22Rv1 (cell line): ENCODE measurements at regions not wholly inside any gene's neighbourhood (a gene's known extent, or its start where the extent isn't known, plus 50 kb on each side); places are given as distances from the start of the nearest gene placed in this dataset.

ENCODE experiments used
- H3K27ac ChIP-seq: fragments of 450-650 bp; 2 replicates; pipeline ENCODE4 v1.5.1; 2017
- CTCF ChIP-seq: fragments of 450-650 bp; IDR thresholded peaks from 2 replicates; pipeline ENCODE4 v1.5.1; 2017; ENCODE audit warnings: mild to moderate bottlenecking
- ZFX ChIP-seq: fragments of 450-650 bp; IDR thresholded peaks from 2 replicates; pipeline ENCODE4 v1.6.1; 2017; ENCODE audit warnings: antibody characterized with exemption, borderline replicate concordance

GRCh38 chr9:2957656-2958200, 113.8 kb upstream of the PUM3 start:
- no peak for TF ChIP-seq ZFX
- TF ChIP-seq CTCF: no peak

GRCh38 chr9:2955575-2955974, 111.7 kb upstream of the PUM3 start:
- H3K27ac ChIP-seq: no peak overlapping the region
- no peak for TF ChIP-seq ZFX
- no peak for TF ChIP-seq CTCF

More at GRCh38 chr9:2957656-2958200, 113.8 kb upstream of the PUM3 start:
- H3K27ac ChIP-seq: no peak overlapping the region

GRCh38 chr9:2939368-2939767, 95.5 kb upstream of the PUM3 start:
- TF ChIP-seq ZFX: no peak
- TF ChIP-seq CTCF: no peak
- no peak overlapping the region for H3K27ac ChIP-seq

- no peak overlapping the region for H3K27ac ChIP-seq
- TF ChIP-seq CTCF (no peak), ZFX (no peak)
Measured at GRCh38 chr9:2936221-2936620, 92.3 kb upstream of the PUM3 start.

- TF ChIP-seq CTCF: no peak
- no peak for TF ChIP-seq ZFX
- no peak overlapping the region for H3K27ac ChIP-seq
Measured at GRCh38 chr9:2934883-2935282, 91.0 kb upstream of the PUM3 start.

GRCh38 chr9:2934241-2934650, 90.4 kb upstream of the PUM3 start:
- H3K27ac ChIP-seq: no peak overlapping the region
- no peak for TF ChIP-seq ZFX
- TF ChIP-seq CTCF: no peak

- no peak overlapping the region for H3K27ac ChIP-seq
- TF ChIP-seq ZFX (no peak), CTCF (no peak)
Measured at GRCh38 chr9:2933165-2934095, 89.5 kb upstream of the PUM3 start.
